Epidermal melanocyte (primary cell): ENCODE measurements at regions not wholly inside any gene's neighbourhood (a gene's known extent, or its start where the extent isn't known, plus 50 kb on each side); places are given as distances from the start of the nearest gene placed in this dataset.

ENCODE experiments used
- DNase-seq: peaks from one replicate; pipeline ENCODE4 v3.0.0; 2011; ENCODE audit warnings: low spot score; ENCODE audit not compliant: insufficient read length

GRCh38 chr1:177351361-177352108 lies 180.8 kb downstream of the BRINP2 start:
- DNase-seq, result no peak

DNA sequence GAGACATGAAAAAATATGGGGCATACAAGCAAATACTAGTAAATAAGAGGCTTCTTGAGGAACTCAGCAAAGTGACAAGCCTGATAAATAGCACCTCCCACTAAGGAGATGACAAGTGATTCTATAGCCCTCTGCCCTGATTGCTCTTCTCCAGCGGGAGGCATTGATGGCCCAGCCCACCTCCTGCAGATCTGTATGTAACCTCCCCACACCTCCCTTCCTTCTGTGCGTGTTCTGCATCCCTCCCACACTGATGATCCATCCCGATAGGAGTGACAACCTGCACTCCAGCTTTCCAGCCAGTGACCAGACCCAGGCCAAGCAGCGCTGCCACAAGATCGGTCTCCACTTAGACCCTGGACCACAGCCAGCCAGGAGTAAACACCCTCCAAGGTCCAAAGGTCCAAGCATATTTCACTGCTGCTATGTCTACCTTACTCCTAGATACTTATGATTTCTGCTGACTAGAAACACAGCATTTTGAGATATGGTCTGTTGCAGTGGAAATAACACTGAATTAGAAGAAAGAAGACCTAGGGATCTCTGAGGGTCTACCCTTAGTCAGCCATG lies 176.1 kb downstream of the BRINP2 start:
- DNase-seq, result no peak

GRCh38 chr1:177343445-177343844 lies 172.7 kb downstream of the BRINP2 start:
- no peak for DNase-seq

DNA sequence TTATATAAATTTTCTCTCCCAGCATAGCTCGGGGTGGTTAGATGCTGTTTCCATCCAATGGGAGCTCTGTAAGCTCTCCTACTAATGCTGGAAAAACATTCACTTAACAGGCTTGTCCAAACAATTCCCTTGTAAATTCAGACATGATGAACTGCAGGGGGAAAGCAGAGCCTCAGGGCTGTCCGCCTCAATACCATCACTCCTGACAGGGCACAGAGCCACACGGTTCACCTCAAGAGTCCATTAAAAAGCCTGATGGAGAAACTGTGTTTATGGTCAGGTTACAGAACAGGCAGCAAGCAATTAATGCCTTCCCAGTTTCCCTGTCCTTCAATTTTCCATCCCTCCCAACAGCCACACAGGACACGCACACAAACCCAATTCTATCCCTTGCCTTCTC lies 171.0 kb downstream of the BRINP2 start:
- DNase-seq, result no peak

DNA sequence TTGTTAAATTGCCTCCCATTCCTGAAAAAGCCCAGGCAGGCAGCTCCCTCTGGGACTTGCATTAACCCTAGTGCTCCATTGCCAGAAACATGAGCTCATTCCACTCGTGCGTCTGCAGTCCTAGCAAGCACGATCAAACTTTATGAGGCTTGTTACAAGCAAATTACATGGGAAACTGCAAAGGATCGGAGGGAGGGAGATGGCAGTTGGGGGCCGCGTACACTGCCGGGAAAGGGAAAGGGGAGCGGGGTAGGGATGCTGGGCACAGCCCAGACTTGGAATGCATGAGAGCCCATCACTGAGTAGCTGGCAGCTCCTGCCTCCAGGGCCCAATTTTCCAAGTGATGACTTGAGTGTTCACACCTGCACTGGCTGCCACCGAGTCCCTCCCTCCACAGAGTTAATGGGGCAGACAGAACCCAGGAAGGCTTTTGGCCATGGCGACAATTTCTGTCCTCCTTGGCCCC lies 169.9 kb downstream of the BRINP2 start:
- DNase-seq, result no peak

DNA sequence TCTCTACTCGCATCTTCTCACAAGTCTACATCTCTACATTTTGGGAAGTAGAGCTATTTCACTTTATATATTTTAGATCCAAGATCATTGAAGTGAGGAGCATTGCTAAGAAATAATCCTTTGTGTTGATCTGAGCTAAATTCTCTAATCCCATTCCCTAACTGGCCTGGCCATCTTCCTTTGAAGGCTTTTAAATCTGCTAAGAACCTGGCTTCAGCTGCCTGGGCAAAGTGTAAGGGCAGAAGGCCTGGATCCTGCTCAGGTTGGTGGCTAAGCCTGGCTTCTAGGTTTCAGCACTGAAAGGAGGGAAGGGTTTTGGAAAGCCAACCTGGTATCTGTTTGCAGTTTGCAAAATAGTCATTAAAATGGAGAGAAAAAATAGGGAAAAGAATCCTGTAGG lies 167.6 kb downstream of the BRINP2 start:
- no peak for DNase-seq

- DNase-seq, result no peak
These were observed 164.1 kb downstream of the BRINP2 start for GRCh38 chr1:177334903-177335302.

DNA sequence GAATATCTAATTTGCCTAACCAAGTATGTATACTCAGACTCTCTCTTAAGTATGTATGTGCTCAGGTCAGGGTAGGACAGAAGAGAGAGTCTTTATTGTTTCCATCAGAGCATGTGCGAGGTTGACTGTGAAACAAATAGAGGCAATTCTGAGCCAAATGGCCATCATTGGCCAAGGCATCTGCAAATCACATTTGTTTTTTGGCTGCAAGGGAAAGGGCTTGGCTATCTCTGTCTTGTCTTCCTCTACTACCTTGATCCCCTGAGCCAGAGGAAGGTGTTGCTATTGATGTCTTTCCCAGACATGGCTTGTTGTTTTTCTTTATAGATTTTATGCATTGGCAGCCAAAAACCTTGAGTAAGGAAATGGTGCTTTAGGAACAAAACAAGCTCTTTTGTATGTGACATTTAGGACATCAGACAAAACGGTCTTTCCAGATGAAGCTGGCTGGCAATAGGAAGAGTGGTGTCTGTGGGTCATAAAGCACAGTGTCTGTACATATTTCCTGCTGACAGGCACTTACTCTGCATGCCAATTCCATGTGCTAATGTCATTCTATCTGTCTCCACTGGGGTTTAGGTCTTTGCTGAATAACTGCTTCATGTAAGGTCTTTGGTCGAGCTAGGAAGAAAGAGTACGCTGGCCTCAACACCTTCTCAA lies 163.3 kb downstream of the BRINP2 start:
- no peak for DNase-seq
